Fibroblast of the conjunctiva (primary cell): ENCODE measurements at regions not wholly inside any gene's neighbourhood (a gene's known extent, or its start where the extent isn't known, plus 50 kb on each side); places are given as distances from the start of the nearest gene placed in this dataset.
"Not testable (repeated sequence)": the region's sequence is repeated elsewhere in the genome, so short reads cannot be mapped to it uniquely, and the experiment has no call there.

ENCODE experiments used
- DNase-seq: peaks from one replicate; pipeline ENCODE4 v3.0.0-alpha.2; 2010; ENCODE audit warnings: low read depth

GRCh38 chr6:147911686-147912085 lies 403.2 kb downstream of the SAMD5 start:
- no peak for DNase-seq

DNA sequence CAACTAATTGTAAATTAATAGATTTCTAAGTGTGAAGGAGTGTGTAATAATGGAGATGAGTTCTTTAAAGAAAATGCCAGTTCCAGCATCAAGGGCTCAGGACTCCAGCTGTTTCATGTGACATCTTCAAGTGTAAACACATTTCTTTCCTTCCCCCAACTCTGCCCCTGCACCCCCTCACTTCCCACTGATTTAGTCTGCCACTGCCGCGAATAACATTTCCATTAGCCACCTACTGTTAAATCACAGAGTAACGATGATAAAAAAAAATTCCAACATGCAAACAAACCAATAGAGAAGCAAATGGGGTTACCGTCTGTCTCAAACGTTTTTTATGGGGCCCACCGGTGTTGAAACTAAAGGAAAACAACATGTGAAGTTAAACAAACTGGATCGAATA lies 414.3 kb downstream of the SAMD5 start:
- DNase-seq: no peak

GRCh38 chr6:147924598-147924997 lies 416.1 kb downstream of the SAMD5 start:
- no peak for DNase-seq

DNA sequence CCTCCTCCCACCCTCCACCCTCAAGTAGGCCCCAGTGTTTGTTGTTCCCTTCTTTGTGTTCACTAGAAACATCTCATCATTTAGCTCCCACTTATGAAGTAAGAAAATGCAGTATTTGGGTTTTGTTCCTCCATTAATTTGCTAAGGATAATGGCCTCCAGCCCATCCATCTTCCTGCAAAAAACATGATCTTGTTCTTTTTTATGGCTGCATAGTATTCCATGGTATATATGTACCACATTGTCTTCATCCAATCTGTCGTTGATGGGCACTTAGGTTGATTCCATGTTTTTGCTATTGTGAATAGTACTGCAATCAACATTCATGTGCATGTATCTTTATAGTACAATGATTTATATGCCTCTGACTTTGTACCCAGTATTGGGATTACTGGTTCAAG lies 416.8 kb upstream of the SASH1 start:
- DNase-seq: no peak

DNA sequence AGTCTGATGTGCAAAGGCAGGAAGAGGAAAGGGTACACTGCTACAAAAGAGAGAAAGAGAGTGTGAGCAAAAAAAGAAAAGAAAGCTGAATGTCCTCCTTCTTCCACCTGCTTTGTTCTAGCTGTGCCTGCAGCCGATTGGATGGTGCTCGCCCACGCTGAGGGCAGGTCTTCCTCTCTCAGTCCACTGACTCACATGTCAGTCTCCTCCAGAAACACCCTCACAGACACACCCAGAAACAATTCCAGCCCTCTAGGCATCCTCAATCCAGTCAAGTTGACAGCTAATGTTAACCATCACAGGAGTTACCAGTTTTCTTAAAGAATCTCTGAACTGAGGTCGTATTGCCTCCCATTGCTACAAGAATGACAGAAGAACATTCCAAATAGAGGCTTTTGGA lies 411.9 kb upstream of the SASH1 start:
- DNase-seq: no peak

GRCh38 chr6:147933224-147933623 lies 409.4 kb upstream of the SASH1 start:
- DNase-seq: no peak

DNA sequence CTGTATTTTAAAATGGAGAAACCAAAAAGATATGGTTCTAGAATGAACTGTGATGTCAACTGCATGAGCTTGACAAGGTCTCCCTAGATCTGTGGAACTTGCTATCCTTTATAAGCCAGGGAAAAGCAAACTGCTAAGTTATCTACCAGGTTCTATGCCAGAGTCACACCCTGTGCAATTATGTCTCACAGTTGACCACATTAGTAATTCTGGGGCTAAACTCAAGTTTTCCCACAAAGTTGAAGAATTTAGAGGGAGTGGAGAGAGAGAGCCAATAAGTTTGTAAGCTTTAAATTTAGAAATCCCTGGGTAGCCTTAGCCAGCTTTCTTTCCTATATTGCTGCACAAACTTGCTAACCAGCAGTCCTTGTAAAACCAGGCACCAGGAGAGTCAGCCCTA lies 407.0 kb upstream of the SASH1 start:
- DNase-seq: no peak

GRCh38 chr6:147936703-147937470 lies 405.8 kb upstream of the SASH1 start:
- no peak for DNase-seq

GRCh38 chr6:147941143-147941542 lies 401.5 kb upstream of the SASH1 start:
- DNase-seq: peak; percentile 17

DNA sequence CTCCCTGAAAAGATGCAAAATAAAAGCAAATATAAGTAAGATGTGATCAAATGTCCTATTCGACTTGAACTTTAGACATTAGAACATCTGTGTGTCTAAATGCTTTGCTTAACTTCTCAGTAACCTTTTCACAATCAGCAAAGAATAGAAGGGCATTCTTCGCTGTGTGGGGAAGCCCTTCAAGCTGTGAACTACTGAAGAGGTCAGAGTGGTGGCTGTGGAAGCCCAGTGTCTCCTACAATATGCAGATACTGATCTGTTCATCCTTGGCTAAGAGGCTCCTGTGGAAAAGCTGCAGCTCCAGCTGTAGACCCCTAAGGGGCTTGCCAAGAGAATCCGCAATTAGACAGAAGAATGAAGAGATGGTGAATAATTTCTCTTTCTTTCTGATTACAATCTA lies 400.3 kb upstream of the SASH1 start:
- no peak for DNase-seq

GRCh38 chr6:147944122-147944521 lies 398.5 kb upstream of the SASH1 start:
- no peak for DNase-seq

GRCh38 chr6:147947521-147947920 lies 395.1 kb upstream of the SASH1 start:
- peak; percentile 39 for DNase-seq

DNA sequence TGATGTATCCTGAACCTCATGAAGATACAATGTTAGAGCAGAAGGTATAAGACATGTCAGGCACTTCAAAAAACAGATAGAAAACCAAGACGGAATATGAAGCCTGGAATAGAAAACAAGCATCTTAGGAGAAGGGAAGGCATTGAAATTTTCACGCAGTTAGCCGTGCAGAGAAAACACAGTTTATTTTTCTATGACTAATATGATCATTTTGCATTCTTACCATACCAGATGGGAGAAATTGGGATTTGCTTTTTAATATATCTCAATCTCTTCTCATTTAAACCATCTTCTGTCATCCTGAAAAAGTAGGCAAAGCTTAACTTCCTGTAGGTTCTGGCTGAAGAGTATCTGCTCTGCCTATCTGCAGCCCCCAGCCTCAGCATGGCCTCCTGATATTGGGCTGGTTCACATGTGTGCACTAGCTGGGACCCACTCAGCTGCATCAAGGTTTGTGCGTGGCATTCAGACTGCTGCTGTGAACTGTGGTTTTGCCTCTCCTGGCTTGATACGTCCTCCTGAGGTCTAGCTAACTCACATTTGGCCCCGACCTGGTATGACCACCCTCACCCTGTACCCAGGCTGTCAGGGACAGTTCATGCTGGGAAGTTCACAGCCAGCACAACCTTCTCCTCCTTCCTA lies 392.5 kb upstream of the SASH1 start:
- no peak for DNase-seq

DNA sequence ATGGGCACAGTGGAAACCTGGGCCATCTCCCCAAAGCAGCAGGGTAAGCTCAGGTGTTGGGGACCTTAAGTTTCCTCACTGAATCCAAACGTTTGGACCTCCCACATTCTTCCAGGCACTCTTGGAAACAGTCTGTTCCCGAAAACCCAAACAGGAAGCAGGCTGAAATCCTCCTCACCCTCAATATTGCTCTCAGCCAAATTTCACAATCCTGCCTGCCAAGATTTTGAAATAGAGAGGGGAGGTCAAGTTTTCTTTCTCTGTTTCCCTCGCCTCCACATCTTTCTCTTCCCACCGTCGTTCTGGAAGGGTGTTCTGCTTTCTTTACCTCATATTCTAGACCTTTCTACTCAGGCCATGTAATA lies 392.0 kb upstream of the SASH1 start:
- peak; percentile 34 for DNase-seq

- DNase-seq: no peak
Observed at GRCh38 chr6:147951726-147952125, 390.9 kb upstream of the SASH1 start.

DNA sequence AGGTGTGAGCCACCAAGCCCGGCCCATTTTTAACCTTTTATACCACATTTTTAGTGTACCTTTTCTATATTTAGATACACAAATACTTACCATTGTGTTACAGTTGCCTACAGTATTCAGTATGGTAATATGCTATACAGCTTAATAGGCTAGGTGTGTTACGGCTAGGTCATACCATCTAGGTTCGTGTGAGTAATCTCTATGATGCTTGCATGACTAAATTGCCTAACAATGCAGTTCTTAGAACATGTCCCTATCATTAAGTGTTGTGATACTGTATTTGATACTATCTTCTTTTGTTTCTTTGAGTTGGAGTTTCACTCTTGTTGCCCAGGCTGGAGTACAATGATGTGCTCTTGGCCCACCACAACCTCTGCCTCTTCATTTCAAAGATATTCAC lies 387.7 kb upstream of the SASH1 start:
- DNase-seq: no peak

- DNase-seq: no peak
Observed at GRCh38 chr6:147958683-147959082, 384.0 kb upstream of the SASH1 start.

DNA sequence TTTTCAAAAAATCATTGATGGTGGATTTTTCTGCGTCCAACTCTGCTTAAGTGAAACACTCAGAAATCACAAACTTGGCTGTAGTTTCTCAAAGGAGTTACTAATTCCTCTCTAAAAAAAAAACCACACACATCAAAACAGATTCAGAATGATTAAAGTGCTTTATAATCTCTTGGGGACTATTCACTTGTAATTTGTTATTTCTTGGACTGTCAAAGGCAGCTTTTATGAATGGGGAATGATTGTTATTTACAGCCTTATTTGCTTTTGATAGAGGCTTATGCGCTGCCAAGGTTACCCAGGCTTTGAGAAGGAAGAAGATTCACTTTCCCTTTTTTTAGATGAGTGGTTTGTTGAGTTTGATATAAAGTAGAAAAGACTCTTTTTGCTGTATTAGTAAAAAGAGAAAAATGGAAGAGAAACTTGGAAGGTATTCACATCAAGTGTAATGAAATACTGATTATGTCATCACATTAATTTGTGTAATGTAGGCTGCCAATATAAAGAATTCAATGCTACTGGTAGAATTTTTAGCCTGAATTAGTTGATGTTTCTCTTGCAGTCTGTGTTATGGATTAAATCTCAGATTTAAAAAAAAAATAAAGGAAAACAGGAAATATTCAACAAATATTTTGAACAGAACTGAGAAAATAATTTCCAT lies 381.0 kb upstream of the SASH1 start:
- DNase-seq: no peak

GRCh38 chr6:147965448-147965847 lies 377.2 kb upstream of the SASH1 start:
- DNase-seq: not testable (repeated sequence)

GRCh38 chr6:147970970-147971369 lies 371.7 kb upstream of the SASH1 start:
- DNase-seq: no peak

DNA sequence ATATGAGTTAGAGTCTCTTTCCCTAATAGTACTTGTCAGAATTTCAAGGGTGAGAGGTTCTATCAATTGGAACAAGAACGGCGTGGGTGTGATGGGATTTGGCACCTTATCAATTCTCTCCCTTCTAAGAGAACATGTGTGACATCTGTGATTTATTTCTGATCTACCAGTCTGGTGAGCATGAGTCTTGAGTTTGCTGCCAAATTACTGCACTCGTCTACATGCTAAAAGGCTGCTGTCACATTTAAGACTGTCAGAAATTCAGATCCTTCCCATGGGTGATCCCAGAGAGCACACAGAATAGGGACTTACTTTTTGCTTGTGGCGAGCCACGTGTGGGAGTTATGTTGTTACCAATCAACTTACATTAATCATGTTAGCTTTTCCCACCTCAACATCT lies 370.2 kb upstream of the SASH1 start:
- no peak for DNase-seq

GRCh38 chr6:147973806-147974205 lies 368.8 kb upstream of the SASH1 start:
- DNase-seq: no peak

DNA sequence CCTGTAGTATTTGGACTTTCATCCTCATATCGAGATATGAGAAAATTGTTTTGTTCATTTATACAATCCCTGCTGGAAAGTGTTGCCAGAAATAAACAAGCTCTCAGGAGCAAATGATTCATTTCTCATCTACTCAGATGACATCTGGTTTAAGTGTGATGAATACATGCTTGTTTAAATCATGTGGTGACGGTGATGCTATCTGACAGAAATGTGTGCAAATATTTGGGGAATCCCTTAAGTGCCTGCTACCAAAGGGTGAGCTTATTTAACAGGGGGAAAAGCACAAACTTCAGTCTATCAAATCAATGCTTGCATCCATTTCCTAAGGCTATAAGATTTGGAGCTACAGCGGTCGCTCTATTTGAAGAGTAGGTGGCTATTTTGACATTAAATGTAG lies 368.3 kb upstream of the SASH1 start:
- peak; percentile 45 for DNase-seq
